ENCODE measurements at regions not wholly inside any gene's neighbourhood (a gene's known extent, or its start where the extent isn't known, plus 50 kb on each side); places are given as distances from the start of the nearest gene placed in this dataset.
A peak's percentile ranks its signal among the peaks of the same experiment; 100 is the strongest.
"Not testable (repeated sequence)": the region's sequence is repeated elsewhere in the genome, so short reads cannot be mapped to it uniquely, and the experiment has no call there.

GRCh38 chr11:49442669-49443068 lies 234.3 kb upstream of the FOLH1 start:
- Histone ChIP-seq H3K9me3 (ENCODE audit: control insufficient read depth, low read length) (no peaks in the 10 kb centered on the region), H3K4me1 (ENCODE audit: control insufficient read depth, insufficient read depth, low read length) (no peaks in the 10 kb centered on the region), H3K27me3 (ENCODE audit: control insufficient read depth, insufficient read depth) (no peaks in the 10 kb centered on the region), H3K4me3 (ENCODE audit: low read length) (no peak overlapping the region), H3K27ac (ENCODE audit: low read length) (no peak overlapping the region)
- no peak for DNase-seq
- intact Hi-C loops (cut with DNase I), result no loop called here
- ATAC-seq, result no peak

- H3K9me3 ChIP-seq (ENCODE audit: control insufficient read depth, low read length); DNase-seq; H3K27ac ChIP-seq (ENCODE audit: low read length); H3K27me3 ChIP-seq (ENCODE audit: control insufficient read depth, insufficient read depth); ATAC-seq; H3K4me1 ChIP-seq (ENCODE audit: control insufficient read depth, insufficient read depth, low read length); H3K4me3 ChIP-seq (ENCODE audit: low read length); intact Hi-C loops (cut with DNase I): not testable (repeated sequence)
Measured at GRCh38 chr11:49439901-49440300, 231.5 kb upstream of the FOLH1 start.

- peak in 1 of 2 donors; percentile 41 for ATAC-seq
- H3K4me3 ChIP-seq (ENCODE audit: low read length); intact Hi-C loops (cut with DNase I); H3K27ac ChIP-seq (ENCODE audit: low read length); H3K9me3 ChIP-seq (ENCODE audit: control insufficient read depth, low read length); H3K4me1 ChIP-seq (ENCODE audit: control insufficient read depth, insufficient read depth, low read length); H3K27me3 ChIP-seq (ENCODE audit: control insufficient read depth, insufficient read depth): not testable (repeated sequence)
- peak in 1 of 3 donors; percentile 24 for DNase-seq
- WGBS, result 84% methylated on average over 49 of the region's 49 CpGs
Measured at GRCh38 chr11:49434308-49434707, 225.9 kb upstream of the FOLH1 start.

- ATAC-seq (no peak), DNase-seq (no peak)
- Histone ChIP-seq H3K4me1 (ENCODE audit: control insufficient read depth, insufficient read depth, low read length) (no peaks in the 10 kb centered on the region), H3K4me3 (ENCODE audit: low read length) (no peak overlapping the region), H3K27me3 (ENCODE audit: control insufficient read depth, insufficient read depth) (no peaks in the 10 kb centered on the region), H3K9me3 (ENCODE audit: control insufficient read depth, low read length) (no peaks in the 10 kb centered on the region), H3K27ac (ENCODE audit: low read length) (no peak overlapping the region)
- intact Hi-C loops (cut with DNase I), result no loop called here
- WGBS, result 83% methylated on average over 1 of the region's 1 CpG
Measured at GRCh38 chr11:49432242-49432848, 223.9 kb upstream of the FOLH1 start.

- ATAC-seq (no peak), DNase-seq (no peak)
- no peaks in the 10 kb centered on the region for H3K9me3 ChIP-seq (ENCODE audit: control insufficient read depth, low read length)
- intact Hi-C loops (cut with DNase I), result no loop called here
- WGBS, result 58% methylated on average over 3 of the region's 3 CpGs
- H3K4me1 ChIP-seq (ENCODE audit: control insufficient read depth, insufficient read depth, low read length), result no peaks in the 10 kb centered on the region
- H3K4me3 ChIP-seq (ENCODE audit: low read length), result no peak overlapping the region
- H3K27ac ChIP-seq (ENCODE audit: low read length), result no peak overlapping the region
- H3K27me3 ChIP-seq (ENCODE audit: control insufficient read depth, insufficient read depth), result no peaks in the 10 kb centered on the region
Measured at GRCh38 chr11:49424136-49424535, 215.7 kb upstream of the FOLH1 start.

DNA sequence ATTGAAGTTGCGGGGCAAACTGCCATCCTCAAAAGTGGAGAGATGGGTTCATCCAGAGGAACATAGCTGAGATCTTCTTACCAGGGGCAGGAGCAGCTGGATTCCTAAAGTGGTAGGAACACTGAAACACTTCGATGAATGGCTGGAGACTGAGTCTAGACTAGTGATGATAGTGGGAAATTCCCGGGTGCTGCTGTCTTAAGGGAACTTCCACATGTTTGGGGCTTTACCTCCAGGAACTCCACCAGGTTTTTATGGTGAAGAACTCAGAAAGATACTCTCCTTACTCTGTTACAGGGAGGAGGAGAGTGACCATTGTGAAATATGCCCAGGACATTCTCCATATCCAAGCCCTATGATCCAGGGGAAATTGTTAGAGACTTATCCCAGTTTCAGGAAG lies 210.5 kb upstream of the FOLH1 start:
- intact Hi-C loops (cut with DNase I); ATAC-seq: not testable (repeated sequence)
- WGBS, result 80% methylated on average over 3 of the region's 3 CpGs

GRCh38 chr11:49405743-49406142 lies 197.3 kb upstream of the FOLH1 start:
- DNase-seq, result no peak
- intact Hi-C loops (cut with DNase I), result no loop called here

More for the DNA sequence above, 210.5 kb upstream of the FOLH1 start:
- not testable (repeated sequence) for H3K4me1 ChIP-seq (ENCODE audit: control insufficient read depth, insufficient read depth, low read length); DNase-seq; H3K27ac ChIP-seq (ENCODE audit: low read length); H3K27me3 ChIP-seq (ENCODE audit: control insufficient read depth, insufficient read depth); H3K4me3 ChIP-seq (ENCODE audit: low read length); H3K9me3 ChIP-seq (ENCODE audit: control insufficient read depth, low read length)

DNA sequence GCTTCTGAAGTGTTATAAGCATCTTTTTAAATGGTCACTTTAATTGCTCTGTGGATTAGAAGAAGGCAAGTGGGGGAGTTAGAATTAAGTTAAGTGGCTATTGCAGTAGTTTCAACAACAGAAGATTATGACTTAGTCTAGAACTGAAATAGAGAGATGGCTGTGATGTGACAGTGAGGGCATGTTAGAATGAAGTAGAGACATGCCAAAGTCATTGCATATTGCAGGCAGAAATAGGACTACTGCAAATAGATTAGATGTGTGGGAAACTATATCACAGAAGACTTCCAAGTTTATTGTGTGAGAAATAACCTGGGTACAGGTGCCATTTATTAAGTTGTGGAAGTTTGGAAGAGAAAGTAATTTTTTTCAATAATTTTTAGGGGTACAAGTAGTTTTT lies 187.4 kb upstream of the FOLH1 start:
- intact Hi-C loops (cut with DNase I); H3K4me3 ChIP-seq (ENCODE audit: low read length); H3K27me3 ChIP-seq (ENCODE audit: control insufficient read depth, insufficient read depth); H3K4me1 ChIP-seq (ENCODE audit: control insufficient read depth, insufficient read depth, low read length); H3K27ac ChIP-seq (ENCODE audit: low read length); DNase-seq; ATAC-seq; H3K9me3 ChIP-seq (ENCODE audit: control insufficient read depth, low read length): not testable (repeated sequence)

More at GRCh38 chr11:49405743-49406142, 197.3 kb upstream of the FOLH1 start:
- 91% methylated on average over 14 of the region's 14 CpGs for WGBS
- no peak for ATAC-seq
- Histone ChIP-seq H3K4me1 (ENCODE audit: control insufficient read depth, insufficient read depth, low read length) (no peaks in the 10 kb centered on the region), H3K27me3 (ENCODE audit: control insufficient read depth, insufficient read depth) (no peaks in the 10 kb centered on the region), H3K27ac (ENCODE audit: low read length) (no peak overlapping the region), H3K9me3 (ENCODE audit: control insufficient read depth, low read length) (no peaks in the 10 kb centered on the region), H3K4me3 (ENCODE audit: low read length) (no peak overlapping the region)

GRCh38 chr11:49390362-49390761 lies 182.0 kb upstream of the FOLH1 start:
- ATAC-seq; intact Hi-C loops (cut with DNase I); H3K4me1 ChIP-seq (ENCODE audit: control insufficient read depth, insufficient read depth, low read length); H3K27me3 ChIP-seq (ENCODE audit: control insufficient read depth, insufficient read depth); H3K9me3 ChIP-seq (ENCODE audit: control insufficient read depth, low read length); H3K27ac ChIP-seq (ENCODE audit: low read length); H3K4me3 ChIP-seq (ENCODE audit: low read length); DNase-seq: not testable (repeated sequence)
- WGBS, result 79% methylated on average over 5 of the region's 5 CpGs

GRCh38 chr11:49389149-49389548 lies 180.7 kb upstream of the FOLH1 start:
- DNase-seq; H3K27me3 ChIP-seq (ENCODE audit: control insufficient read depth, insufficient read depth); H3K4me1 ChIP-seq (ENCODE audit: control insufficient read depth, insufficient read depth, low read length); H3K4me3 ChIP-seq (ENCODE audit: low read length); ATAC-seq; intact Hi-C loops (cut with DNase I); H3K9me3 ChIP-seq (ENCODE audit: control insufficient read depth, low read length); H3K27ac ChIP-seq (ENCODE audit: low read length): not testable (repeated sequence)
- WGBS, result 46% methylated on average over 3 of the region's 3 CpGs

- H3K27ac ChIP-seq (ENCODE audit: low read length); DNase-seq; intact Hi-C loops (cut with DNase I); H3K27me3 ChIP-seq (ENCODE audit: control insufficient read depth, insufficient read depth); H3K4me1 ChIP-seq (ENCODE audit: control insufficient read depth, insufficient read depth, low read length); H3K4me3 ChIP-seq (ENCODE audit: low read length); ATAC-seq; H3K9me3 ChIP-seq (ENCODE audit: control insufficient read depth, low read length): not testable (repeated sequence)
- WGBS, result 92% methylated on average over 1 of the region's 1 CpG
Measured at GRCh38 chr11:49384371-49384770, 176.0 kb upstream of the FOLH1 start.

- WGBS, result 78% methylated on average over 7 of the region's 7 CpGs
- ATAC-seq, result no peak
- intact Hi-C loops (cut with DNase I), result no loop called here
- Histone ChIP-seq H3K4me3 (ENCODE audit: low read length) (no peak overlapping the region), H3K27ac (ENCODE audit: low read length) (no peak overlapping the region), H3K27me3 (ENCODE audit: control insufficient read depth, insufficient read depth) (no peaks in the 10 kb centered on the region), H3K9me3 (ENCODE audit: control insufficient read depth, low read length) (no peaks in the 10 kb centered on the region), H3K4me1 (ENCODE audit: control insufficient read depth, insufficient read depth, low read length) (no peaks in the 10 kb centered on the region)
- DNase-seq, result no peak
Measured at GRCh38 chr11:49377978-49378377, 169.6 kb upstream of the FOLH1 start.
